Chondrocyte (in vitro differentiated cells): ENCODE measurements at regions not wholly inside any gene's neighbourhood (a gene's known extent, or its start where the extent isn't known, plus 50 kb on each side); places are given as distances from the start of the nearest gene placed in this dataset.

Experiments
- DNase-seq: peaks from one replicate; pipeline ENCODE4 v3.0.0; 2021; ENCODE audit warnings: mixed read lengths, low spot score
- H3K27ac Mint-ChIP-seq: one replicate; pipeline ENCODE4 v1.8.0; 2021; ENCODE audit warnings: mild to moderate bottlenecking, moderate library complexity, mixed read lengths; ENCODE audit not compliant: unreplicated experiment
- H3K27me3 Mint-ChIP-seq: 2 replicates; pipeline ENCODE4 v1.8.0; 2021; ENCODE audit warnings: low read depth, mixed read lengths
- H3K36me3 Mint-ChIP-seq: 2 replicates; pipeline ENCODE4 v1.8.0; 2021; ENCODE audit warnings: low read depth, mixed read lengths
- H3K4me1 Mint-ChIP-seq: 2 replicates; pipeline ENCODE4 v1.8.0; 2021; ENCODE audit warnings: low read depth, mild to moderate bottlenecking, mixed read lengths
- H3K4me3 Mint-ChIP-seq: one replicate; pipeline ENCODE4 v1.8.0; 2021; ENCODE audit warnings: mild to moderate bottlenecking, moderate library complexity, mixed read lengths; ENCODE audit not compliant: unreplicated experiment
- H3K9me3 Mint-ChIP-seq: 2 replicates; pipeline ENCODE4 v1.8.0; 2021; ENCODE audit warnings: low read depth, mixed read lengths
- CTCF ChIP-seq: fragments of 200-600 bp; sonication (generic); IDR thresholded peaks from 2 replicates; pipeline ENCODE4 v1.5.0; 2021; ENCODE audit warnings: antibody characterized with exemption, mild to moderate bottlenecking, moderate library complexity

- no peak overlapping the region for H3K27ac Mint-ChIP-seq
- no peak for DNase-seq
- H3K27me3 Mint-ChIP-seq: peaks cover 4% of the 10 kb centered on the region
- H3K4me3 Mint-ChIP-seq: no peak overlapping the region
- H3K36me3 Mint-ChIP-seq: no peaks in the 10 kb centered on the region
- no peak for TF ChIP-seq CTCF
- H3K4me1 Mint-ChIP-seq: no peaks in the 10 kb centered on the region
- H3K9me3 Mint-ChIP-seq: peaks cover 3% of the 10 kb centered on the region
Observed at GRCh38 chr2:7108792-7109532, 191.8 kb downstream of the RNF144A start.

GRCh38 chr2:7109533-7109885 lies 192.3 kb downstream of the RNF144A start:
- Mint-ChIP-seq H3K4me1 (no peaks in the 10 kb centered on the region), H3K27me3 (peaks cover 4% of the 10 kb centered on the region), H3K36me3 (no peaks in the 10 kb centered on the region), H3K4me3 (no peak overlapping the region), H3K27ac (no peak overlapping the region), H3K9me3 (peaks cover 4% of the 10 kb centered on the region)
- DNase-seq: no peak
- TF ChIP-seq CTCF: no peak

GRCh38 chr2:7111626-7112025 lies 194.4 kb downstream of the RNF144A start:
- DNase-seq: no peak
- peak; percentile 62 for TF ChIP-seq CTCF

GRCh38 chr2:7115364-7115763 lies 198.2 kb downstream of the RNF144A start:
- peaks cover 5% of the 10 kb centered on the region for H3K27me3 Mint-ChIP-seq
- H3K27ac Mint-ChIP-seq: no peak overlapping the region
- peaks cover 7% of the 10 kb centered on the region for H3K9me3 Mint-ChIP-seq
- peaks cover 3% of the 10 kb centered on the region for H3K4me1 Mint-ChIP-seq
- H3K36me3 Mint-ChIP-seq: no peaks in the 10 kb centered on the region
- no peak overlapping the region for H3K4me3 Mint-ChIP-seq
- DNase-seq: no peak
- no peak for TF ChIP-seq CTCF

More at GRCh38 chr2:7111626-7112025, 194.4 kb downstream of the RNF144A start:
- no peak overlapping the region for H3K27ac Mint-ChIP-seq
- H3K36me3 Mint-ChIP-seq: no peaks in the 10 kb centered on the region
- H3K9me3 Mint-ChIP-seq: peaks cover 7% of the 10 kb centered on the region
- H3K4me3 Mint-ChIP-seq: no peak overlapping the region
- peaks cover 4% of the 10 kb centered on the region for H3K27me3 Mint-ChIP-seq
- H3K4me1 Mint-ChIP-seq: no peaks in the 10 kb centered on the region

- no peak for TF ChIP-seq CTCF
- peaks cover 7% of the 10 kb centered on the region for H3K9me3 Mint-ChIP-seq
- H3K4me1 Mint-ChIP-seq: peaks cover 3% of the 10 kb centered on the region
- H3K27me3 Mint-ChIP-seq: peaks cover 5% of the 10 kb centered on the region
- no peak for DNase-seq
- H3K27ac Mint-ChIP-seq: no peak overlapping the region
- H3K4me3 Mint-ChIP-seq: no peak overlapping the region
- H3K36me3 Mint-ChIP-seq: no peaks in the 10 kb centered on the region
Observed at GRCh38 chr2:7115906-7116305, 198.7 kb downstream of the RNF144A start.
